Fibroblast of lung (primary cell): ENCODE measurements at regions not wholly inside any gene's neighbourhood (a gene's known extent, or its start where the extent isn't known, plus 50 kb on each side); places are given as distances from the start of the nearest gene placed in this dataset.

Experiments
- CTCF ChIP-seq, 2 donors: IDR thresholded peaks in 1 of 2; conservative IDR thresholded peaks in 1 of 2; 1 replicate in 1 of 2; 2 replicates in 1 of 2; pipeline ENCODE4 v1.5.1; 2011 to 2012; ENCODE audit warnings: low read length in 2 of 2, control low read depth in 1 of 2, inconsistent platforms in 1 of 2, low read depth in 1 of 2, mild to moderate bottlenecking in 1 of 2
- EZH2 ChIP-seq: IDR thresholded peaks from 2 replicates; pipeline ENCODE4 v1.5.1; 2012; ENCODE audit warnings: low read length, control low read depth, mild to moderate bottlenecking; ENCODE audit errors: missing control alignments

GRCh38 chr14:27605282-27605681, 1007.4 kb upstream of the NOVA1 start:
- no peak for TF ChIP-seq CTCF (conservative IDR thresholded peaks at IDR 0.05 in 1 of 2, IDR thresholded peaks at IDR 0.05 in 1 of 2; ENCODE audit: low read depth in 1 of 2, low read length in 2 of 2)
- TF ChIP-seq EZH2: no peak
